Lower leg skin (tissue), 3 donors: ENCODE measurements at regions not wholly inside any gene's neighbourhood (a gene's known extent, or its start where the extent isn't known, plus 50 kb on each side); places are given as distances from the start of the nearest gene placed in this dataset.

ENCODE experiments used
- POLR2A ChIP-seq, 2 donors: fragments of 450-650 bp; IDR thresholded peaks; one replicate each; pipeline ENCODE4 v1.6.1; 2016 to 2017; ENCODE audit warnings: antibody characterized with exemption in 2 of 2, mild to moderate bottlenecking in 1 of 2, moderate library complexity in 1 of 2
- TF ChIP-seq, protein P1 (sequence below), 3 donors: fragments of 450-650 bp; IDR thresholded peaks; one replicate each; pipeline ENCODE4 v1.5.1; 2016; ENCODE audit warnings: antibody characterized with exemption in 3 of 3, mild to moderate bottlenecking in 3 of 3, moderate library complexity in 2 of 3

DNA sequence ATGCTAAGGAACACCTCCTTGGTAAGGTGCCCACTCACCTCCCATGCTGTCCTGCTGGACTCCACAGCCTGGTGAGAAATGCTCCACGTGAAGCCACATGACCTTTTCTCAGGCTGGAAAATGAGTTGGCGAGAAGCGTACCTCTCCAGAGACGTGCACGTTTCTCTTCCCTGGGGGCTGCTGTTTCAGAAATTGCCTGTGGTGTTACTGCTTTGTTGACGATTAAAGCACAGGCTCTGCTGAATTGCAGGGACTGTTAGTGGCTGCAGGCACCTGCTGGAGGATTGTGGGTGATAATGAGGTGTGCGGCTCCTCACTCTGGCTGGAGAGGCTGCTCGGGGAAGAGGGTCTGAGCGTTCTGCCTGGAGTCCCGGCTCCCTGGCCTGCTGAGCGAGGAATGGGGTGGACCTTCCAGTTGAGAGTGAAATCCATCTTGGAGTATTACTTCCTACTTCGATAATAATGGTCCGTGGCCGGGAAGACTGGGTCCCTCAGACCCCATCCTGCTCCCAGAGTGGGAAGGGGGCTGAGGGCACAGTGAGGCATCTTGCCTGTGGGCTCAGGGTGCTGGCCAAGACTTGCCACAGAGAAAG is 199.3 kb upstream of the HDAC4 start:
- TF ChIP-seq, protein P1, sequence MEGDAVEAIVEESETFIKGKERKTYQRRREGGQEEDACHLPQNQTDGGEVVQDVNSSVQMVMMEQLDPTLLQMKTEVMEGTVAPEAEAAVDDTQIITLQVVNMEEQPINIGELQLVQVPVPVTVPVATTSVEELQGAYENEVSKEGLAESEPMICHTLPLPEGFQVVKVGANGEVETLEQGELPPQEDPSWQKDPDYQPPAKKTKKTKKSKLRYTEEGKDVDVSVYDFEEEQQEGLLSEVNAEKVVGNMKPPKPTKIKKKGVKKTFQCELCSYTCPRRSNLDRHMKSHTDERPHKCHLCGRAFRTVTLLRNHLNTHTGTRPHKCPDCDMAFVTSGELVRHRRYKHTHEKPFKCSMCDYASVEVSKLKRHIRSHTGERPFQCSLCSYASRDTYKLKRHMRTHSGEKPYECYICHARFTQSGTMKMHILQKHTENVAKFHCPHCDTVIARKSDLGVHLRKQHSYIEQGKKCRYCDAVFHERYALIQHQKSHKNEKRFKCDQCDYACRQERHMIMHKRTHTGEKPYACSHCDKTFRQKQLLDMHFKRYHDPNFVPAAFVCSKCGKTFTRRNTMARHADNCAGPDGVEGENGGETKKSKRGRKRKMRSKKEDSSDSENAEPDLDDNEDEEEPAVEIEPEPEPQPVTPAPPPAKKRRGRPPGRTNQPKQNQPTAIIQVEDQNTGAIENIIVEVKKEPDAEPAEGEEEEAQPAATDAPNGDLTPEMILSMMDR (IDR thresholded peaks at IDR 0.05): no peak
- no peak for TF ChIP-seq POLR2A (IDR thresholded peaks at IDR 0.05)
